ENCODE measurements at regions not wholly inside any gene's neighbourhood (a gene's known extent, or its start where the extent isn't known, plus 50 kb on each side); places are given as distances from the start of the nearest gene placed in this dataset.

- Histone ChIP-seq H3K27ac (no peak overlapping the region), H3K36me3 (ENCODE audit: low read depth, missing control alignments) (no peaks in the 10 kb centered on the region), H3K4me3 (no peak overlapping the region), H3K9me3 (no peaks in the 10 kb centered on the region), H3K27me3 (no peaks in the 10 kb centered on the region), H3K4me1 (no peaks in the 10 kb centered on the region)
- no peak for DNase-seq
- intact Hi-C loops (cut with DNase I; ENCODE audit: low total_unique reads): no loop called here
- WGBS, 2 donors: 94% methylated on average over 1 of the region's 1 CpG
- TF ChIP-seq POLR2A (IDR thresholded peaks at IDR 0.05): no peak
- TF ChIP-seq, protein P1, sequence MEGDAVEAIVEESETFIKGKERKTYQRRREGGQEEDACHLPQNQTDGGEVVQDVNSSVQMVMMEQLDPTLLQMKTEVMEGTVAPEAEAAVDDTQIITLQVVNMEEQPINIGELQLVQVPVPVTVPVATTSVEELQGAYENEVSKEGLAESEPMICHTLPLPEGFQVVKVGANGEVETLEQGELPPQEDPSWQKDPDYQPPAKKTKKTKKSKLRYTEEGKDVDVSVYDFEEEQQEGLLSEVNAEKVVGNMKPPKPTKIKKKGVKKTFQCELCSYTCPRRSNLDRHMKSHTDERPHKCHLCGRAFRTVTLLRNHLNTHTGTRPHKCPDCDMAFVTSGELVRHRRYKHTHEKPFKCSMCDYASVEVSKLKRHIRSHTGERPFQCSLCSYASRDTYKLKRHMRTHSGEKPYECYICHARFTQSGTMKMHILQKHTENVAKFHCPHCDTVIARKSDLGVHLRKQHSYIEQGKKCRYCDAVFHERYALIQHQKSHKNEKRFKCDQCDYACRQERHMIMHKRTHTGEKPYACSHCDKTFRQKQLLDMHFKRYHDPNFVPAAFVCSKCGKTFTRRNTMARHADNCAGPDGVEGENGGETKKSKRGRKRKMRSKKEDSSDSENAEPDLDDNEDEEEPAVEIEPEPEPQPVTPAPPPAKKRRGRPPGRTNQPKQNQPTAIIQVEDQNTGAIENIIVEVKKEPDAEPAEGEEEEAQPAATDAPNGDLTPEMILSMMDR (IDR thresholded peaks at IDR 0.05): no peak
Measured at GRCh38 chrX:95911062-95911461, 773.6 kb upstream of the DIAPH2 start.

DNA sequence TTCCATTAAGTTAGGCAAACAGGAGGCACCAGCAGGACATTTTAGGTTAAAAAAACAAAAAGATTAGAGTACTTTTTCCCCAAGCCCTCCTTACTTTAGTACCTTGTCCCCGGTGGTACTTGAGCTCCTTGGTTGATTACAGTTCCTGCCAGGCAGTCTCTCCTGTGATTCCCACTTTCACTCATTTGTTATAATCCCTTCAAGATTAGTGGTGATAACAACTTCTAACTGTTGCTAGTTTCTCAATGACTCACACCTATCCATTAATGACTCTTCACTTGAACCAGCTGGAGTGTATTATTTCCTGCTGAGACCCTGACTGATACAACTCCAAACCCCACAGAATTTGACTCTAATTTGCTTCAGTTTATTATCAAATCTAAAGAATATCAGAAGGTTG lies 765.0 kb upstream of the DIAPH2 start:
- TF ChIP-seq, protein P1 (IDR thresholded peaks at IDR 0.05): no peak
- TF ChIP-seq POLR2A (IDR thresholded peaks at IDR 0.05): no peak
- Histone ChIP-seq H3K9me3 (no peaks in the 10 kb centered on the region), H3K4me3 (no peak overlapping the region), H3K27me3 (no peaks in the 10 kb centered on the region), H3K36me3 (ENCODE audit: low read depth, missing control alignments) (no peaks in the 10 kb centered on the region), H3K27ac (no peak overlapping the region), H3K4me1 (no peaks in the 10 kb centered on the region)
- DNase-seq: no peak
- 50 to 75% methylated on average over 1 of the region's 1 CpG for WGBS, 2 donors
- intact Hi-C loops (cut with DNase I; ENCODE audit: low total_unique reads): no loop called here

DNA sequence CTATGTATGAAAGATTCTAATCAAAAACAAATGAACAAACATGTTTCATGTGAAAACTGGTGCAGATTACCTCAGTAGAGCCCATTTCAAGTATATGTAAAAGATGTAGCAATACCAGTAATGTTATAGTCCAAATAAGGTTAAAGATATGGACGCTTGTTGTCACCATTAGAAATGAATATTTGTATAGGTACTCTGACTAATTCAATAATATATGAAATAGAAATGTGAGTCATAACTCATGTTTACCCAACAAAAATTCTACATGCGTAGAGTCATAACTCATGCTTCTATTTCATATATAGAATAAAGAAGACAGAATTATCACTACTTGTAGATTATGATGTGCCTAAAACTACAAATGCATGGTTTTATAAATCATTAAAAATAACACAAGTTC lies 739.1 kb upstream of the DIAPH2 start:
- intact Hi-C loops (cut with DNase I; ENCODE audit: low total_unique reads): no loop called here

GRCh38 chrX:95949588-95949987 lies 735.1 kb upstream of the DIAPH2 start:
- WGBS, 2 donors: 67 to 90% methylated on average over 2 of the region's 2 CpGs
- no peak for DNase-seq
- H3K27me3 ChIP-seq: no peaks in the 10 kb centered on the region
- TF ChIP-seq, protein P1 (IDR thresholded peaks at IDR 0.05): no peak
- TF ChIP-seq POLR2A (IDR thresholded peaks at IDR 0.05): no peak
- intact Hi-C loops (cut with DNase I; ENCODE audit: low total_unique reads): no loop called here
- no peaks in the 10 kb centered on the region for H3K4me1 ChIP-seq
- H3K9me3 ChIP-seq: no peaks in the 10 kb centered on the region
- no peak overlapping the region for H3K4me3 ChIP-seq
- no peak overlapping the region for H3K27ac ChIP-seq
- no peaks in the 10 kb centered on the region for H3K36me3 ChIP-seq (ENCODE audit: low read depth, missing control alignments)

More for the DNA sequence above, 739.1 kb upstream of the DIAPH2 start:
- Histone ChIP-seq H3K36me3 (ENCODE audit: low read depth, missing control alignments) (no peaks in the 10 kb centered on the region), H3K27me3 (no peaks in the 10 kb centered on the region), H3K9me3 (no peaks in the 10 kb centered on the region), H3K4me3 (no peak overlapping the region), H3K27ac (no peak overlapping the region), H3K4me1 (no peaks in the 10 kb centered on the region)
- no peak for DNase-seq
- 88 to 94% methylated on average over 2 of the region's 2 CpGs for WGBS, 2 donors
- TF ChIP-seq, protein P1 (IDR thresholded peaks at IDR 0.05): no peak

GRCh38 chrX:95950679-95951078 lies 734.0 kb upstream of the DIAPH2 start:
- no peaks in the 10 kb centered on the region for H3K27me3 ChIP-seq
- no peak for DNase-seq
- TF ChIP-seq, protein P1 (IDR thresholded peaks at IDR 0.05): no peak
- TF ChIP-seq POLR2A (IDR thresholded peaks at IDR 0.05): no peak
- intact Hi-C loops (cut with DNase I; ENCODE audit: low total_unique reads): no loop called here
- H3K4me3 ChIP-seq: no peak overlapping the region
- 47 to 50% methylated on average over 1 of the region's 1 CpG for WGBS, 2 donors
- H3K36me3 ChIP-seq (ENCODE audit: low read depth, missing control alignments): no peaks in the 10 kb centered on the region
- H3K9me3 ChIP-seq: no peaks in the 10 kb centered on the region
- no peaks in the 10 kb centered on the region for H3K4me1 ChIP-seq
- no peak overlapping the region for H3K27ac ChIP-seq
